ENCODE measurements at regions not wholly inside any gene's neighbourhood (a gene's known extent, or its start where the extent isn't known, plus 50 kb on each side); places are given as distances from the start of the nearest gene placed in this dataset.
"Not testable (repeated sequence)": the region's sequence is repeated elsewhere in the genome, so short reads cannot be mapped to it uniquely, and the experiment has no call there.

DNA sequence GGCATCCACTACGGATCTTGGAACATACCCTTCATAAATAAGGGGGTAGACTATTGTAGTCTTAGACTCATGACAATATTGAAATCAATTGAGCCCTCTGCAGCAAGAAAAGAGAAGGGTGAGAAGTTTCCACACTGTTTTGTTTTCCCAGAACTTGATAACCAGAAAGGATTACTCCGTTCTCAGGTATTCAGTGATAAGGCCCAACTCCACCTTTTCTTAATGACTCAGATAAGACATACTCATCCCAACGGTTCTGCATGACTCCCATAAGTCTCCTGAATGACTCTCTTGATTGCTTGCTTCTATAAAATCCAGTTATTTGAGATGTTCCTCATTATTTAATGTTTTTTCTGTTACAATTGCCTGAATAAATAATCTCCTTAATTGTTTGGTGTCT lies 111.7 kb downstream of the PABPC4L start:
- no peak overlapping the region for H3K27ac ChIP-seq
- 53% methylated on average over 3 of the region's 3 CpGs for WGBS, 2 donors (ENCODE audit: low coverage in 1 of 2)
- H3K27me3 ChIP-seq: no peaks in the 10 kb centered on the region
- H3K4me3 ChIP-seq: no peak overlapping the region
- H3K4me1 ChIP-seq: no peaks in the 10 kb centered on the region
- H3K36me3 ChIP-seq: no peaks in the 10 kb centered on the region
- H3K9me3 ChIP-seq: no peaks in the 10 kb centered on the region
- in situ Hi-C loops (cut with MboI; ENCODE audit: low pct_ligation_motif_present in 1 of 4, low pct_unique_long_range_greater_than_20kb in 1 of 4, low sequenced_read_pairs in 3 of 4): no loop called here
- TF ChIP-seq POLR2A (IDR thresholded peaks at IDR 0.05) (no peak), EP300 (IDR thresholded peaks at IDR 0.05; ENCODE audit: low read depth) (no peak), POLR2AphosphoS5 (IDR thresholded peaks at IDR 0.05) (no peak)
- TF ChIP-seq, protein P1, sequence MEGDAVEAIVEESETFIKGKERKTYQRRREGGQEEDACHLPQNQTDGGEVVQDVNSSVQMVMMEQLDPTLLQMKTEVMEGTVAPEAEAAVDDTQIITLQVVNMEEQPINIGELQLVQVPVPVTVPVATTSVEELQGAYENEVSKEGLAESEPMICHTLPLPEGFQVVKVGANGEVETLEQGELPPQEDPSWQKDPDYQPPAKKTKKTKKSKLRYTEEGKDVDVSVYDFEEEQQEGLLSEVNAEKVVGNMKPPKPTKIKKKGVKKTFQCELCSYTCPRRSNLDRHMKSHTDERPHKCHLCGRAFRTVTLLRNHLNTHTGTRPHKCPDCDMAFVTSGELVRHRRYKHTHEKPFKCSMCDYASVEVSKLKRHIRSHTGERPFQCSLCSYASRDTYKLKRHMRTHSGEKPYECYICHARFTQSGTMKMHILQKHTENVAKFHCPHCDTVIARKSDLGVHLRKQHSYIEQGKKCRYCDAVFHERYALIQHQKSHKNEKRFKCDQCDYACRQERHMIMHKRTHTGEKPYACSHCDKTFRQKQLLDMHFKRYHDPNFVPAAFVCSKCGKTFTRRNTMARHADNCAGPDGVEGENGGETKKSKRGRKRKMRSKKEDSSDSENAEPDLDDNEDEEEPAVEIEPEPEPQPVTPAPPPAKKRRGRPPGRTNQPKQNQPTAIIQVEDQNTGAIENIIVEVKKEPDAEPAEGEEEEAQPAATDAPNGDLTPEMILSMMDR (IDR thresholded peaks at IDR 0.05): no peak
- intact Hi-C loops (cut with DNase I; ENCODE audit: low total_unique reads): no loop called here
- no peak for DNase-seq

DNA sequence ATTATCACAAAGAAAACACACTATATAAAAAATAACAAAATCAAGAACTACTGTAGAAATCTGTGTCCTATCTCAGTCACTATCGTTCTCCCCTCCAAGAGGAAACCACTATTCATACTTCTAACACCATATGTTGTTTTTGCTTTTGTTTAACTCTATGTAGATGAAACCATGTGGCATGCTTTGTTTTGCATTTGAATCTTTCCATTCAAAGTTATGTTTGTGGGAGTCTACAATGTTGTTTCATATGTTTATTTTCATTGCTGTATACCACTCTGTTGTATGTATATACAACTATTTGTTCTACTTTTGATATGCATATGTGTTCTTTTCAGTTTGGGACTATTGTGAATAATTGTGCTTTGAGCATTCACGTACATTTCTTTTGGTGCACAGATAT lies 116.1 kb downstream of the PABPC4L start:
- Histone ChIP-seq H3K36me3 (no peaks in the 10 kb centered on the region), H3K27ac (no peak overlapping the region), H3K4me1 (no peaks in the 10 kb centered on the region), H3K9me3 (no peaks in the 10 kb centered on the region), H3K27me3 (no peaks in the 10 kb centered on the region), H3K4me3 (no peak overlapping the region)
- intact Hi-C loops (cut with DNase I; ENCODE audit: low total_unique reads) (no loop called here), in situ Hi-C loops (cut with MboI; ENCODE audit: low pct_ligation_motif_present in 1 of 4, low pct_unique_long_range_greater_than_20kb in 1 of 4, low sequenced_read_pairs in 3 of 4) (no loop called here)
- TF ChIP-seq EP300 (IDR thresholded peaks at IDR 0.05; ENCODE audit: low read depth): no peak
- no peak for TF ChIP-seq POLR2A (IDR thresholded peaks at IDR 0.05)
- TF ChIP-seq, protein P1 (IDR thresholded peaks at IDR 0.05): no peak
- TF ChIP-seq POLR2AphosphoS5 (IDR thresholded peaks at IDR 0.05): no peak
- WGBS, 2 donors (ENCODE audit: low coverage in 1 of 2): 57 to 63% methylated on average over 2 of the region's 2 CpGs
- no peak for DNase-seq

DNA sequence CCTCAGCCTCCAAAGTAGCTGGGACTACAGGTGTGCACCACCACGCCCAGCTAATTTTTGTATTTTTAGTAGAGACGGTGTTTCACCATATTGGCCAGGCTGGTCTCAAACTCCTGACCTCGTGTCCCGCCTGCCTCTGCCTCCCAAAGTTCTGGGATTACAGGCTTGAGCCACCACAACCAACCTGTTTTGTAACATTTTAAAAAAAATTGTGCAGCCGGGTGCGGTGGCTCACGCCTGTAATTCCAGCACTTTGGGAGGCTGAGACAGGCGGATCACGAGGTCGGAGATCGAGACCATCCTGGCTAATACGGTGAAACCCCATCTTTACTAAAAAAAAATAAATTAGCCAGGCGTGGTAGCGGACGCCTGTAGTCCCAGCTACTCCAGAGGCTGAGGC lies 122.5 kb downstream of the PABPC4L start:
- in situ Hi-C loops (cut with MboI; ENCODE audit: low pct_ligation_motif_present in 1 of 4, low pct_unique_long_range_greater_than_20kb in 1 of 4, low sequenced_read_pairs in 3 of 4); DNase-seq: not testable (repeated sequence)

DNA sequence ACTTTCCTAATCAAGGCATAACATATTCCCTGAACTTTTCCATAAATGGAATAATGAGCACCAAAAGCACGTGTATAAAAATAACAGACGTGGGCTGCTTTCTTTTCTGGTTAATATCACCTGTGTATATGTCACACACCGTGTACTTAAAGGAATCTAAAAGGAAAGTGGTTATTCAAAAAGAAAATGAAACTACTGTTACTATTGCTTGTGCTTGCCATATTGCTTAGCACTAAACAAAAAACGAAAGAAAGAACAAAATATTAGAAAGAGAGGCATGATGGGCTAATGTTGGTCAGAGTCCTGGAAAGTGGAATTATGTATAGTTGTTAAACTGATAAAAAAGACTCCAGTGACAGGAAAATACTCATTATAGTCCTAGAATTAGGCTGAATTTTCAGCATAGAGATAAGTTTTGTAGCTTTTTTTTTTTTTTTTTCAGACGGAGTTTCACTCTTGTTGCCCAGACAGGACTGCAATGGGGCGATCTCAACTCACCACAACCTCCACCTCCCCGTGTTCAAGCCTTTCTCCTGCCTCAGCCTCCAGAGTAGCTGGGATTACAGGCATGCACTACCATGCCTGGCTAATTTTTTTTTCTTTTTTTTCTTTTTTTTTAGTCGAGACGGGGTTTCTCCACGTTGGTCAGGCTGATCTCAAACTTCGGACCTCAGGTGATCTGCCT lies 123.2 kb downstream of the PABPC4L start:
- no peak for TF ChIP-seq POLR2A (IDR thresholded peaks at IDR 0.05)
- no peak for TF ChIP-seq POLR2AphosphoS5 (IDR thresholded peaks at IDR 0.05)
- TF ChIP-seq EP300 (IDR thresholded peaks at IDR 0.05; ENCODE audit: low read depth): no peak
- TF ChIP-seq, protein P1 (IDR thresholded peaks at IDR 0.05): no peak
- Histone ChIP-seq H3K4me1 (no peaks in the 10 kb centered on the region), H3K27ac (no peak overlapping the region), H3K27me3 (no peaks in the 10 kb centered on the region), H3K4me3 (no peak overlapping the region), H3K9me3 (no peaks in the 10 kb centered on the region), H3K36me3 (no peaks in the 10 kb centered on the region)
- WGBS, 2 donors (ENCODE audit: low coverage in 1 of 2): 55 to 71% methylated on average over 11 of the region's 11 CpGs
- no peak for DNase-seq
- in situ Hi-C loops (cut with MboI; ENCODE audit: low pct_ligation_motif_present in 1 of 4, low pct_unique_long_range_greater_than_20kb in 1 of 4, low sequenced_read_pairs in 3 of 4): no loop called here
- intact Hi-C loops (cut with DNase I; ENCODE audit: low total_unique reads): no loop called here

More for the DNA sequence above, 122.5 kb downstream of the PABPC4L start:
- 91 to 92% methylated on average over 12 to 15 of the region's 15 CpGs for WGBS, 2 donors (ENCODE audit: low coverage in 1 of 2)
- H3K36me3 ChIP-seq; H3K4me3 ChIP-seq; H3K9me3 ChIP-seq; H3K4me1 ChIP-seq; H3K27ac ChIP-seq; intact Hi-C loops (cut with DNase I; ENCODE audit: low total_unique reads); H3K27me3 ChIP-seq: not testable (repeated sequence)

DNA sequence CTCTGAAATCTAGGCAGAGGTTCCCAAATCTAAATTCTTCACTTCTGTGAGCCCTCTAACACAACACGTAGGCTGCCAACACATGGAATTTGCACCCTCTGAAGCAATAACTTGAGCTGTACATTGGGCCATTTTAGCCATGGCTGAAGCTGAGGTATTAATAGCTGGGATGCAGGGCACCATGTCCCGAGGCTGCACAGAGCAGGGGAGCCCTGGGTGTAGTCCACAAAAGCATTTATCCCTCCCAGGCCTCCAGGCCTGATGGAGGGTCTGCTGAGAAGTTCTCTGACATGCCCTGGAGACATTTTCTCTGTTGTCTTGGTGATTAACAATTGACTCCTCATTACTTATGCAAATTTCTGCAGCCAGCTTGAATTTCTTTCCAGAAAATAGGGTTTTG lies 127.9 kb downstream of the PABPC4L start:
- DNase-seq: no peak
- no peaks in the 10 kb centered on the region for H3K9me3 ChIP-seq
- 57% methylated on average over 2 of the region's 2 CpGs; no CpG with 5 or more reads in 1 of the 2 donors for WGBS, 2 donors (ENCODE audit: low coverage in 1 of 2)
- in situ Hi-C loops (cut with MboI; ENCODE audit: low pct_ligation_motif_present in 1 of 4, low pct_unique_long_range_greater_than_20kb in 1 of 4, low sequenced_read_pairs in 3 of 4) (no loop called here), intact Hi-C loops (cut with DNase I; ENCODE audit: low total_unique reads) (no loop called here)
- no peaks in the 10 kb centered on the region for H3K36me3 ChIP-seq
- H3K27ac ChIP-seq: no peak overlapping the region
- TF ChIP-seq, protein P1 (IDR thresholded peaks at IDR 0.05): no peak
- TF ChIP-seq EP300 (IDR thresholded peaks at IDR 0.05; ENCODE audit: low read depth): no peak
- no peak for TF ChIP-seq POLR2A (IDR thresholded peaks at IDR 0.05)
- no peak for TF ChIP-seq POLR2AphosphoS5 (IDR thresholded peaks at IDR 0.05)
- no peaks in the 10 kb centered on the region for H3K27me3 ChIP-seq
- H3K4me3 ChIP-seq: no peak overlapping the region
- no peaks in the 10 kb centered on the region for H3K4me1 ChIP-seq
